ENCODE measurements at regions not wholly inside any gene's neighbourhood (a gene's known extent, or its start where the extent isn't known, plus 50 kb on each side); places are given as distances from the start of the nearest gene placed in this dataset.
"Not testable (repeated sequence)": the region's sequence is repeated elsewhere in the genome, so short reads cannot be mapped to it uniquely, and the experiment has no call there.

GRCh38 chr15:93940226-93940625 lies 291.1 kb upstream of the MCTP2 start:
- no peak for DNase-seq

GRCh38 chr15:93932164-93932776 lies 299.1 kb upstream of the MCTP2 start:
- no peak for DNase-seq

GRCh38 chr15:93929375-93930094 lies 301.8 kb upstream of the MCTP2 start:
- DNase-seq: no peak

- no peak for DNase-seq
These were observed 311.2 kb upstream of the MCTP2 start for GRCh38 chr15:93920204-93920603.

GRCh38 chr15:93918801-93919200 lies 312.6 kb upstream of the MCTP2 start:
- DNase-seq: not testable (repeated sequence)

GRCh38 chr15:93917181-93917580 lies 314.2 kb upstream of the MCTP2 start:
- DNase-seq: no peak

- no peak for DNase-seq
These were observed 317.5 kb upstream of the MCTP2 start for GRCh38 chr15:93913871-93914270.

- DNase-seq: no peak
These were observed 318.1 kb upstream of the MCTP2 start for GRCh38 chr15:93913310-93913709.

- no peak for DNase-seq
These were observed 330.6 kb upstream of the MCTP2 start for GRCh38 chr15:93900476-93901400.

- no peak for DNase-seq
These were observed 331.5 kb upstream of the MCTP2 start for GRCh38 chr15:93899817-93900216.

GRCh38 chr15:93897377-93897776 lies 334.0 kb upstream of the MCTP2 start:
- no peak for DNase-seq

GRCh38 chr15:93895976-93896770 lies 335.2 kb upstream of the MCTP2 start:
- no peak for DNase-seq

- DNase-seq: no peak
These were observed 336.8 kb upstream of the MCTP2 start for GRCh38 chr15:93894438-93895036.

GRCh38 chr15:93887151-93887550 lies 344.2 kb upstream of the MCTP2 start:
- no peak for DNase-seq

GRCh38 chr15:93882779-93883178 lies 348.6 kb upstream of the MCTP2 start:
- no peak for DNase-seq

GRCh38 chr15:93882141-93882540 lies 349.2 kb upstream of the MCTP2 start:
- no peak for DNase-seq

GRCh38 chr15:93881310-93881709 lies 350.1 kb upstream of the MCTP2 start:
- DNase-seq: no peak

- no peak for DNase-seq
These were observed 351.0 kb upstream of the MCTP2 start for GRCh38 chr15:93880358-93880757.

- no peak for DNase-seq
These were observed 360.8 kb upstream of the MCTP2 start for GRCh38 chr15:93870583-93870982.

GRCh38 chr15:93866948-93867347 lies 364.4 kb upstream of the MCTP2 start:
- DNase-seq: no peak

GRCh38 chr15:93866476-93866875 lies 364.9 kb upstream of the MCTP2 start:
- no peak for DNase-seq

- DNase-seq: peak; percentile 52
These were observed 365.8 kb upstream of the MCTP2 start for GRCh38 chr15:93865586-93865985.

All from NCI-H2171 (cell line).